ENCODE measurements at regions not wholly inside any gene's neighbourhood (a gene's known extent, or its start where the extent isn't known, plus 50 kb on each side); places are given as distances from the start of the nearest gene placed in this dataset.

DNA sequence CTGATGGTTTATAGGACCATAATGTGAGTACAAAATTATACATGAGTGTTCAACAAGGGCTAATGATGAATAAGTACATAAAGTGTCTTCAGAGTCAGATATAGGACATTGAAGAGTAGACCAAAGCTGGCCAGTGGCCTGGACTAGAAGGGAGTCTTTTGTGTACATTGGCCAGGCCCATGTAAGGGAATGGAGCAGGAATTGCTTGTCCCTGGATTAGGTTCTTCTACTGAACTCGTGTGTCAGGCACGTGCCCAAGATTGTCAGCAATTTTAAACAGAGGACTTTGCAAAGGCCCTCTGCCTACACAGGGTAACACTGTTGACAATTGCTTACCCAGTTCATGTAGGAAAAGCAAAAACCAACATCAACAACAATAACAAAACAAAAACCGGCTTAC is 196.0 kb upstream of the SEL1L start:
- H3K27ac ChIP-seq (ENCODE audit: low read depth, low read length): no peak overlapping the region
- ChIA-PET POLR2A (no interaction called here), CTCF (no interaction called here)
- Mint-ChIP-seq H3K36me3 (no peaks in the 10 kb centered on the region), H3K4me1 (no peaks in the 10 kb centered on the region), H3K4me3 (no peak overlapping the region), H3K27ac (no peak overlapping the region), H3K9me3 (peaks cover 0 to 3% (median 0%) of the 10 kb centered on the region in 11 donors), H3K27me3 (peaks cover 0 to 11% (median 0%) of the 10 kb centered on the region in 5 donors)
- H3K36me3 ChIP-seq (ENCODE audit: control insufficient read depth in 2 of 3, insufficient read depth in 3 of 3, low read length in 3 of 3): no peaks in the 10 kb centered on the region
- no peak for DNase-seq
- intact Hi-C loops (cut with micrococcal nuclease): no loop called here
- no peak for ATAC-seq
- H3K27me3 ChIP-seq (ENCODE audit: control insufficient read depth in 2 of 2, insufficient read depth in 2 of 2, low read length in 2 of 2): no peaks in the 10 kb centered on the region
- H3K9me3 ChIP-seq (ENCODE audit: control insufficient read depth in 2 of 3, low read length in 3 of 3): no peaks in the 10 kb centered on the region
- no peak overlapping the region for H3K4me3 ChIP-seq (ENCODE audit: low read length)
- H3K4me1 ChIP-seq (ENCODE audit: control insufficient read depth in 2 of 2, insufficient read depth in 2 of 2, low read length in 2 of 2): no peaks in the 10 kb centered on the region

- H3K4me3 Mint-ChIP-seq: no peak overlapping the region
- no peaks in the 10 kb centered on the region for H3K4me1 Mint-ChIP-seq
- H3K36me3 Mint-ChIP-seq: no peaks in the 10 kb centered on the region
- H3K9me3 Mint-ChIP-seq: peaks cover 0 to 13% (median 0%) of the 10 kb centered on the region in 11 donors
- H3K27ac ChIP-seq (ENCODE audit: low read depth, low read length): no peak overlapping the region
- no peaks in the 10 kb centered on the region for H3K36me3 ChIP-seq (ENCODE audit: control insufficient read depth in 2 of 3, insufficient read depth in 3 of 3, low read length in 3 of 3)
- ATAC-seq (no peak), DNase-seq (no peak)
- ChIA-PET POLR2A (no interaction called here), CTCF (no interaction called here)
- H3K27me3 ChIP-seq (ENCODE audit: control insufficient read depth in 2 of 2, insufficient read depth in 2 of 2, low read length in 2 of 2): no peaks in the 10 kb centered on the region
- no peak overlapping the region for H3K27ac Mint-ChIP-seq
- H3K4me1 ChIP-seq (ENCODE audit: control insufficient read depth in 2 of 2, insufficient read depth in 2 of 2, low read length in 2 of 2): no peaks in the 10 kb centered on the region
- intact Hi-C loops (cut with micrococcal nuclease): no loop called here
- H3K27me3 Mint-ChIP-seq: peaks cover 0 to 4% (median 0%) of the 10 kb centered on the region in 5 donors
- H3K9me3 ChIP-seq (ENCODE audit: control insufficient read depth in 2 of 3, low read length in 3 of 3): no peaks in the 10 kb centered on the region
- no peak overlapping the region for H3K4me3 ChIP-seq (ENCODE audit: low read length)
These were observed 204.3 kb upstream of the SEL1L start for GRCh38 chr14:81737938-81738337.

- DNase-seq (no peak), ATAC-seq (no peak)
- ChIA-PET CTCF (no interaction called here), POLR2A (no interaction called here)
- Mint-ChIP-seq H3K9me3 (peaks cover 0 to 13% (median 1%) of the 10 kb centered on the region in 11 donors), H3K4me3 (no peak overlapping the region), H3K4me1 (no peaks in the 10 kb centered on the region), H3K27ac (no peak overlapping the region), H3K27me3 (peaks cover 0 to 4% (median 0%) of the 10 kb centered on the region in 5 donors), H3K36me3 (no peaks in the 10 kb centered on the region)
- intact Hi-C loops (cut with micrococcal nuclease): no loop called here
- Histone ChIP-seq H3K9me3 (ENCODE audit: control insufficient read depth in 2 of 3, low read length in 3 of 3) (no peaks in the 10 kb centered on the region), H3K4me1 (ENCODE audit: control insufficient read depth in 2 of 2, insufficient read depth in 2 of 2, low read length in 2 of 2) (no peaks in the 10 kb centered on the region), H3K4me3 (ENCODE audit: low read length) (no peak overlapping the region), H3K27ac (ENCODE audit: low read depth, low read length) (no peak overlapping the region), H3K27me3 (ENCODE audit: control insufficient read depth in 2 of 2, insufficient read depth in 2 of 2, low read length in 2 of 2) (no peaks in the 10 kb centered on the region), H3K36me3 (ENCODE audit: control insufficient read depth in 2 of 3, insufficient read depth in 3 of 3, low read length in 3 of 3) (no peaks in the 10 kb centered on the region)
These were observed 205.4 kb upstream of the SEL1L start for GRCh38 chr14:81738946-81739659.

GRCh38 chr14:81743605-81744004 is 210.0 kb upstream of the SEL1L start:
- intact Hi-C loops (cut with micrococcal nuclease): no loop called here
- H3K36me3 ChIP-seq (ENCODE audit: control insufficient read depth in 2 of 3, insufficient read depth in 3 of 3, low read length in 3 of 3): no peaks in the 10 kb centered on the region
- Mint-ChIP-seq H3K4me3 (no peak overlapping the region), H3K9me3 (peaks cover 0 to 1% (median 0%) of the 10 kb centered on the region in 11 donors), H3K27me3 (peaks cover 0 to 4% (median 0%) of the 10 kb centered on the region in 5 donors), H3K27ac (no peak overlapping the region), H3K36me3 (no peaks in the 10 kb centered on the region), H3K4me1 (no peaks in the 10 kb centered on the region)
- no peak overlapping the region for H3K4me3 ChIP-seq (ENCODE audit: low read length)
- H3K27me3 ChIP-seq (ENCODE audit: control insufficient read depth in 2 of 2, insufficient read depth in 2 of 2, low read length in 2 of 2): no peaks in the 10 kb centered on the region
- no peaks in the 10 kb centered on the region for H3K9me3 ChIP-seq (ENCODE audit: control insufficient read depth in 2 of 3, low read length in 3 of 3)
- POLR2A ChIA-PET: no interaction called here
- no peak for ATAC-seq
- DNase-seq: no peak
- no peak overlapping the region for H3K27ac ChIP-seq (ENCODE audit: low read depth, low read length)
- CTCF ChIA-PET: interaction anchor here (1.2 kb wide), 1 partner anchor 9 kb away, joined by 7 read pairs; no protein-coding TSS in a partner anchor
- H3K4me1 ChIP-seq (ENCODE audit: control insufficient read depth in 2 of 2, insufficient read depth in 2 of 2, low read length in 2 of 2): no peaks in the 10 kb centered on the region

- ChIA-PET CTCF (no interaction called here), POLR2A (no interaction called here)
- no peaks in the 10 kb centered on the region for H3K36me3 ChIP-seq (ENCODE audit: control insufficient read depth in 2 of 3, insufficient read depth in 3 of 3, low read length in 3 of 3)
- no peaks in the 10 kb centered on the region for H3K9me3 ChIP-seq (ENCODE audit: control insufficient read depth in 2 of 3, low read length in 3 of 3)
- H3K27ac Mint-ChIP-seq: no peak overlapping the region
- no peaks in the 10 kb centered on the region for H3K36me3 Mint-ChIP-seq
- DNase-seq: no peak
- intact Hi-C loops (cut with micrococcal nuclease): no loop called here
- H3K9me3 Mint-ChIP-seq: peaks cover 0 to 11% (median 1%) of the 10 kb centered on the region in 11 donors
- H3K4me3 ChIP-seq (ENCODE audit: low read length): no peak overlapping the region
- no peaks in the 10 kb centered on the region for H3K27me3 ChIP-seq (ENCODE audit: control insufficient read depth in 2 of 2, insufficient read depth in 2 of 2, low read length in 2 of 2)
- no peak overlapping the region for H3K27ac ChIP-seq (ENCODE audit: low read depth, low read length)
- H3K27me3 Mint-ChIP-seq: peaks cover 0 to 4% (median 0%) of the 10 kb centered on the region in 5 donors
- no peak for ATAC-seq
- no peaks in the 10 kb centered on the region for H3K4me1 ChIP-seq (ENCODE audit: control insufficient read depth in 2 of 2, insufficient read depth in 2 of 2, low read length in 2 of 2)
- H3K4me3 Mint-ChIP-seq: no peak overlapping the region
- H3K4me1 Mint-ChIP-seq: peaks cover 0 to 4% (median 0%) of the 10 kb centered on the region in 7 donors
These were observed 217.5 kb upstream of the SEL1L start for GRCh38 chr14:81751198-81751597.

- POLR2A ChIA-PET: no interaction called here
- H3K36me3 ChIP-seq (ENCODE audit: control insufficient read depth in 2 of 3, insufficient read depth in 3 of 3, low read length in 3 of 3): no peaks in the 10 kb centered on the region
- H3K36me3 Mint-ChIP-seq: no peaks in the 10 kb centered on the region
- no peak overlapping the region for H3K4me3 ChIP-seq (ENCODE audit: low read length)
- no peak for DNase-seq
- H3K9me3 ChIP-seq (ENCODE audit: control insufficient read depth in 2 of 3, low read length in 3 of 3): no peaks in the 10 kb centered on the region
- H3K9me3 Mint-ChIP-seq: peaks cover 0 to 2% (median 0%) of the 10 kb centered on the region in 11 donors
- H3K4me1 ChIP-seq (ENCODE audit: control insufficient read depth in 2 of 2, insufficient read depth in 2 of 2, low read length in 2 of 2): no peaks in the 10 kb centered on the region
- intact Hi-C loops (cut with micrococcal nuclease): no loop called here
- H3K27me3 Mint-ChIP-seq: peaks cover 0 to 4% (median 0%) of the 10 kb centered on the region in 5 donors
- ATAC-seq: no peak
- no peak overlapping the region for H3K27ac ChIP-seq (ENCODE audit: low read depth, low read length)
- H3K4me1 Mint-ChIP-seq: no peaks in the 10 kb centered on the region
- no peak overlapping the region for H3K27ac Mint-ChIP-seq
- CTCF ChIA-PET: no interaction called here
- H3K4me3 Mint-ChIP-seq: no peak overlapping the region
- no peaks in the 10 kb centered on the region for H3K27me3 ChIP-seq (ENCODE audit: control insufficient read depth in 2 of 2, insufficient read depth in 2 of 2, low read length in 2 of 2)
These were observed 225.9 kb upstream of the SEL1L start for GRCh38 chr14:81759541-81759940.

- H3K4me1 ChIP-seq (ENCODE audit: control insufficient read depth in 2 of 2, insufficient read depth in 2 of 2, low read length in 2 of 2): no peaks in the 10 kb centered on the region
- H3K27me3 ChIP-seq (ENCODE audit: control insufficient read depth in 2 of 2, insufficient read depth in 2 of 2, low read length in 2 of 2): no peaks in the 10 kb centered on the region
- H3K36me3 ChIP-seq (ENCODE audit: control insufficient read depth in 2 of 3, insufficient read depth in 3 of 3, low read length in 3 of 3): no peaks in the 10 kb centered on the region
- H3K27ac Mint-ChIP-seq: no peak overlapping the region
- CTCF ChIA-PET: no interaction called here
- intact Hi-C loops (cut with micrococcal nuclease): no loop called here
- POLR2A ChIA-PET: no interaction called here
- DNase-seq: no peak
- peaks cover 0 to 4% (median 0%) of the 10 kb centered on the region in 11 donors for H3K9me3 Mint-ChIP-seq
- no peaks in the 10 kb centered on the region for H3K9me3 ChIP-seq (ENCODE audit: control insufficient read depth in 2 of 3, low read length in 3 of 3)
- H3K4me1 Mint-ChIP-seq: no peaks in the 10 kb centered on the region
- H3K36me3 Mint-ChIP-seq: no peaks in the 10 kb centered on the region
- H3K4me3 ChIP-seq (ENCODE audit: low read length): no peak overlapping the region
- H3K27ac ChIP-seq (ENCODE audit: low read depth, low read length): no peak overlapping the region
- ATAC-seq: peak; percentile 22
- peaks cover 0 to 3% (median 0%) of the 10 kb centered on the region in 5 donors for H3K27me3 Mint-ChIP-seq
- H3K4me3 Mint-ChIP-seq: no peak overlapping the region
These were observed 232.1 kb upstream of the SEL1L start for GRCh38 chr14:81765651-81766275.

Data from naive thymus-derived CD4-positive, alpha-beta T cell (primary cell).